GM12878 (cell line): ENCODE measurements at regions not wholly inside any gene's neighbourhood (a gene's known extent, or its start where the extent isn't known, plus 50 kb on each side); places are given as distances from the start of the nearest gene placed in this dataset.

Experiments
- ATAC-seq: fragments of 200-7000 bp; cut with Tn5 transposase; 3 replicates; pipeline ENCODE4 v1.9.1; 2020; ENCODE audit warnings: mild to moderate bottlenecking, moderate library complexity
- BruUV-seq: library from RNA; stranded (reverse); fragments of 400-500 nt; replicated peaks from 2 replicates; lab custom pipeline; 2021; lab: Mats Ljungman, UMichigan
- CTCF ChIA-PET: fragments of 300-600 bp; sonication (Branson Sonifier 250); formaldehyde crosslinking; extraction: SDS; loops from one replicate; lab custom pipeline; 2021; ENCODE audit warnings: inconsistent platforms; lab: Yijun Ruan, JAX
- POLR2A ChIA-PET: fragments of 350-600 bp; formaldehyde crosslinking; extraction: SDS; loops from one replicate; lab custom pipeline; 2021; ENCODE audit warnings: inconsistent platforms; lab: Charles Lee
- RAD21 ChIA-PET: fragments of 300-600 bp; sonication (Branson Sonifier 250); formaldehyde crosslinking; loops from one replicate; lab custom pipeline; 2023; ENCODE audit warnings: antibody characterized with exemption; ENCODE audit not compliant: unreplicated experiment; lab: Charles Lee
- SMC1A ChIA-PET: fragments of 300-600 bp; sonication (Branson Sonifier 250); formaldehyde crosslinking; loops from one replicate; lab custom pipeline; 2023; ENCODE audit not compliant: unreplicated experiment, uncharacterized antibody; lab: Charles Lee
- DNase-seq: peaks from one replicate; pipeline ENCODE4 v3.0.0-alpha.2; 2011; ENCODE audit warnings: low read depth, low spot score
- FAIRE-seq: peaks from 3 replicates; lab custom pipeline; 2011; peaks lifted over from hg19 to GRCh38; lab: Jason Lieb, UNC
- H2AFZ ChIP-seq: 2 replicates; pipeline ENCODE4 v1.6.0; 2011; ENCODE audit warnings: low read depth, low read length, control low read depth; ENCODE audit not compliant: control insufficient read depth
- H3K27ac ChIP-seq: 2 replicates; pipeline ENCODE4 v1.5.1; 2011; ENCODE audit warnings: control low read depth; ENCODE audit not compliant: control insufficient read depth, insufficient read depth
- H3K27me3 ChIP-seq, 2 experiments: replicated peaks in 1 of 2; 2 replicates each; pipeline versions ENCODE4 v1.6.0 to v1.6.1; 2011; ENCODE audit warnings: low read length in 1 of 2; ENCODE audit not compliant: control insufficient read depth in 2 of 2, insufficient read depth in 2 of 2
- H3K36me3 ChIP-seq, 2 experiments: 2 replicates each; pipeline ENCODE4 v1.5.1; 2011; ENCODE audit warnings: low read length in 1 of 2; ENCODE audit not compliant: control insufficient read depth in 2 of 2, insufficient read depth in 2 of 2
- H3K4me1 ChIP-seq: 2 replicates; pipeline ENCODE4 v1.6.1; 2011; ENCODE audit warnings: mild to moderate bottlenecking, low read length, moderate library complexity, mixed read lengths; ENCODE audit not compliant: control insufficient read depth, insufficient read depth
- H3K4me2 ChIP-seq: 2 replicates; pipeline ENCODE4 v1.6.0; 2011; ENCODE audit warnings: control low read depth; ENCODE audit not compliant: control insufficient read depth, insufficient read depth
- H3K4me3 ChIP-seq: fragments of 200-600 bp; sonication (generic); 2 replicates; pipeline ENCODE4 v1.5.1; 2016
- H3K79me2 ChIP-seq: 2 replicates; pipeline ENCODE4 v1.6.0; 2011; ENCODE audit warnings: low read length; ENCODE audit not compliant: control insufficient read depth, insufficient read depth
- H3K9ac ChIP-seq: 2 replicates; pipeline ENCODE4 v1.8.0; 2011; ENCODE audit warnings: low read length, control low read depth, mixed read lengths; ENCODE audit not compliant: control insufficient read depth, insufficient read depth
- H3K9me3 ChIP-seq: replicated peaks from 3 replicates; pipeline ENCODE4 v1.5.1; 2011; ENCODE audit warnings: mild to moderate bottlenecking, low read length; ENCODE audit not compliant: control insufficient read depth, insufficient read depth
- H4K20me1 ChIP-seq: 2 replicates; pipeline ENCODE4 v1.6.0; 2011; ENCODE audit not compliant: control insufficient read depth, insufficient read depth
- CEBPB ChIP-seq, 2 experiments: fragments of 150-350 bp in 1 of 2; IDR thresholded peaks; 2 replicates each; pipeline ENCODE4 v1.6.1; 2012 to 2014; ENCODE audit warnings: low read depth in 2 of 2, low read length in 2 of 2, borderline replicate concordance in 1 of 2, inconsistent platforms in 1 of 2
- CHD4 ChIP-seq: fragments of 200-600 bp; sonication (generic); IDR thresholded peaks from 2 replicates; pipeline ENCODE4 v1.6.1; 2016; ENCODE audit warnings: mild to moderate bottlenecking
- CREM ChIP-seq: IDR thresholded peaks from 2 replicates; pipeline ENCODE4 v1.6.1; 2014; ENCODE audit warnings: antibody characterized with exemption, low read depth
- CUX1 ChIP-seq: IDR thresholded peaks from 2 replicates; pipeline ENCODE4 v1.6.1; 2012; ENCODE audit warnings: improper control_type of control experiment, low read depth, low read length; ENCODE audit not compliant: insufficient replicate concordance
- IKZF1 ChIP-seq: fragments of 450-650 bp; conservative IDR thresholded peaks from 2 replicates; pipeline ENCODE4 v1.6.1; 2017; ENCODE audit warnings: antibody characterized with exemption, mild to moderate bottlenecking
- JUNB ChIP-seq: IDR thresholded peaks from 2 replicates; pipeline ENCODE4 v1.6.1; 2016; ENCODE audit warnings: antibody characterized with exemption, mild to moderate bottlenecking
- NFXL1 ChIP-seq: fragments of 450-650 bp; IDR thresholded peaks from 2 replicates; pipeline ENCODE4 v1.6.1; 2017; ENCODE audit warnings: antibody characterized with exemption, mild to moderate bottlenecking, borderline replicate concordance
- REST ChIP-seq: IDR thresholded peaks from 2 replicates; pipeline ENCODE4 v1.6.1; 2012; ENCODE audit warnings: mild to moderate bottlenecking, low read depth, low read length
- SMARCA5 ChIP-seq: fragments of 450-650 bp; IDR thresholded peaks from 2 replicates; pipeline ENCODE4 v1.6.1; 2017; ENCODE audit warnings: mild to moderate bottlenecking
- SMC3 ChIP-seq: IDR thresholded peaks from 2 replicates; pipeline ENCODE4 v1.6.1; 2011; ENCODE audit warnings: low read length, improper control_type of control experiment, borderline replicate concordance
- SREBF1 ChIP-seq: IDR thresholded peaks from 2 replicates; pipeline ENCODE4 v1.6.1; 2012; ENCODE audit warnings: mild to moderate bottlenecking, low read length
- STAT3 ChIP-seq: IDR thresholded peaks from 2 replicates; pipeline ENCODE4 v1.6.1; 2011; ENCODE audit warnings: low read depth, low read length, improper control_type of control experiment
- USF1 ChIP-seq: IDR thresholded peaks from 2 replicates; pipeline ENCODE4 v1.6.1; 2011; ENCODE audit warnings: borderline replicate concordance, low read depth, mild to moderate bottlenecking, moderate library complexity, mixed read lengths, low read length; ENCODE audit not compliant: insufficient read depth; ENCODE audit errors: extremely low read length
- WGBS: methylation state at CpG from one replicate; pipeline ENCODE4 v1.1.6; 2016; ENCODE audit warnings: low lambda C conversion rate; ENCODE audit not compliant: insufficient replicate concordance, insufficient coverage; ENCODE audit errors: missing lambda C conversion rate; 5-methylcytosine and 5-hydroxymethylcytosine counted together
- in situ Hi-C: fragments of 300-500 bp; cut with MboI; formaldehyde crosslinking; loops from 9 replicates; pipeline ENCODE4 v1.14.3; 2018; ENCODE audit warnings: mixed read lengths
- intact Hi-C: fragments of 100-400 bp; cut with micrococcal nuclease; formaldehyde crosslinking; loops from one replicate; pipeline ENCODE4 v1.14.2; 2022; ENCODE audit not compliant: unreplicated experiment
- TF ChIP-seq, protein P1 (sequence below): fragments of 450-650 bp; IDR thresholded peaks from 2 replicates; pipeline ENCODE4 v1.6.1; 2017; ENCODE audit warnings: mild to moderate bottlenecking

GRCh38 chr6:22424196-22424595, 127.4 kb upstream of the PRL start:
- ChIA-PET CTCF (interaction anchor here (0.6 kb wide), 1 partner anchor 443 kb away, joined by 3 read pairs; no protein-coding TSS in a partner anchor), RAD21 (no interaction called here), SMC1A (interaction anchor here (1.1 to 1.3 kb wide), 2 partner anchors 9 to 12 kb away, joined by 3 read pairs; no protein-coding TSS in a partner anchor), POLR2A (no interaction called here)
- no peaks in the 10 kb centered on the region for H3K79me2 ChIP-seq
- intact Hi-C loops (no loop called here), in situ Hi-C loops (no loop called here)
- H3K9ac ChIP-seq: no peak overlapping the region
- H2AFZ ChIP-seq: no peak overlapping the region
- FAIRE-seq (no peak), ATAC-seq (no peak), DNase-seq (no peak)
- no TSS peak for BruUV-seq
- H3K27ac ChIP-seq: no peak overlapping the region
- H3K9me3 ChIP-seq: peaks cover 1% of the 10 kb centered on the region; the same call in 2 of the 3 replicates
- no peak overlapping the region for H3K4me3 ChIP-seq
- H4K20me1 ChIP-seq: no peaks in the 10 kb centered on the region
- no peak overlapping the region for H3K4me2 ChIP-seq
- no peaks in the 10 kb centered on the region for H3K4me1 ChIP-seq
- WGBS: 0% methylated on average over 2 of the region's 2 CpGs
- no peaks in the 10 kb centered on the region for H3K27me3 ChIP-seq
- H3K36me3 ChIP-seq: no peaks in the 10 kb centered on the region
- TF ChIP-seq CEBPB (IDR thresholded peaks at IDR 0.05; ENCODE audit: borderline replicate concordance in 1 of 2, low read depth in 2 of 2, low read length in 2 of 2): no peak
- TF ChIP-seq STAT3: no peak
- TF ChIP-seq REST: no peak
- TF ChIP-seq SMC3: no peak
- TF ChIP-seq, protein P1, sequence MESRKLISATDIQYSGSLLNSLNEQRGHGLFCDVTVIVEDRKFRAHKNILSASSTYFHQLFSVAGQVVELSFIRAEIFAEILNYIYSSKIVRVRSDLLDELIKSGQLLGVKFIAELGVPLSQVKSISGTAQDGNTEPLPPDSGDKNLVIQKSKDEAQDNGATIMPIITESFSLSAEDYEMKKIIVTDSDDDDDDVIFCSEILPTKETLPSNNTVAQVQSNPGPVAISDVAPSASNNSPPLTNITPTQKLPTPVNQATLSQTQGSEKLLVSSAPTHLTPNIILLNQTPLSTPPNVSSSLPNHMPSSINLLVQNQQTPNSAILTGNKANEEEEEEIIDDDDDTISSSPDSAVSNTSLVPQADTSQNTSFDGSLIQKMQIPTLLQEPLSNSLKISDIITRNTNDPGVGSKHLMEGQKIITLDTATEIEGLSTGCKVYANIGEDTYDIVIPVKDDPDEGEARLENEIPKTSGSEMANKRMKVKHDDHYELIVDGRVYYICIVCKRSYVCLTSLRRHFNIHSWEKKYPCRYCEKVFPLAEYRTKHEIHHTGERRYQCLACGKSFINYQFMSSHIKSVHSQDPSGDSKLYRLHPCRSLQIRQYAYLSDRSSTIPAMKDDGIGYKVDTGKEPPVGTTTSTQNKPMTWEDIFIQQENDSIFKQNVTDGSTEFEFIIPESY: no peak
- no peak for TF ChIP-seq CHD4
- no peak for TF ChIP-seq SMARCA5
- TF ChIP-seq NFXL1: no peak
- TF ChIP-seq CUX1: no peak
- no peak for TF ChIP-seq SREBF1
- TF ChIP-seq IKZF1: no peak
- TF ChIP-seq USF1: no peak
- TF ChIP-seq JUNB: no peak
- no peak for TF ChIP-seq CREM
